ENCODE measurements at regions not wholly inside any gene's neighbourhood (a gene's known extent, or its start where the extent isn't known, plus 50 kb on each side); places are given as distances from the start of the nearest gene placed in this dataset.
"Not testable (repeated sequence)": the region's sequence is repeated elsewhere in the genome, so short reads cannot be mapped to it uniquely, and the experiment has no call there.

DNA sequence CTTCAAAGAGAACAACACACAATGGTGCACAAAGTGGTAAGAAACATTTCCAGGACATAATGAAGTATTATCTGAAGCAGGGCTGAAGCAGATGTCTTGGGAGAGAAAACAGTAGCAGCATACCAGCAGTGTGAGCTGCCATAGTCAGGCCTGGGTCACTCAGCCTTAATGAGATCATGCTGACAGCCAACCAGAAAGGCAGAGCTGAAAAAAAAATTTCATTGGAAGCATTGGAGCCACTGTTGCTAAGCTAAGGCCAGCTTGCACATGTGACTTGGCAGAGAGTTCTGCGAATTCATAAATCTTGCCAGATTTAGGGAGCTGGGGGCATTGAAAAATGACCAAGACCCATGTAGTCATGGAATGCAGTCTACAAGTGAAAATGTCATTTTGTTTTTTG is 444.0 kb upstream of the PITX2 start:
- TF ChIP-seq NFRKB (IDR thresholded peaks at IDR 0.05) (no peak), ZNF384 (IDR thresholded peaks at IDR 0.05) (no peak), ELF4 (IDR thresholded peaks at IDR 0.05) (no peak)
- CTCF ChIA-PET: no interaction called here
- no peak for DNase-seq (ENCODE audit: extremely low spot score)
- POLR2A ChIA-PET: no interaction called here

DNA sequence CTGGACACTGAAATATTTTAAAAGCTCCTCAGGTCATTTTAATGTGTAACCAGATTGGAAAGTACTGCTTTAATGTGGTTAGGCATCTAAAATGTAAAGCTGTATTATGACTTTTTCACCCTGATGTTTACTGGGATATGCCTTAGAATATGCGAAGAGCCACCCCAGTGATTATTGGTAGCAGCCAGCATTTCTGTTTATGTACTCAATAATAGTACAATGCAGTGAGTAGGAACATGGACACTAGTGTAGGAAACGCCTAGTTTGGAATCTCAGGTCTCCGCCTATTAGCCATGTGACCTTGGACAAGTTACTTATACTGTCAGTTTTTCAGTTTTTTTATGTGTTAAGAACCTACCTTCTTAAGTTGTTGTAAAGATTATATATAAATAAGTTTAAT is 446.0 kb upstream of the PITX2 start:
- POLR2A ChIA-PET: no interaction called here
- TF ChIP-seq LEF1 (IDR thresholded peaks at IDR 0.05; ENCODE audit: borderline replicate concordance) (no peak), SUZ12 (IDR thresholded peaks at IDR 0.05) (no peak), ARNT (IDR thresholded peaks at IDR 0.05) (no peak), HDGF (IDR thresholded peaks at IDR 0.05; ENCODE audit: borderline replicate concordance) (no peak), CTBP1 (IDR thresholded peaks at IDR 0.05; ENCODE audit: borderline replicate concordance) (no peak), TARDBP (IDR thresholded peaks at IDR 0.05) (no peak), L3MBTL2 (conservative IDR thresholded peaks at IDR 0.05) (no peak), FOXK2 (IDR thresholded peaks at IDR 0.05) (no peak), SP1 (IDR thresholded peaks at IDR 0.05) (no peak), ZNF384 (IDR thresholded peaks at IDR 0.05) (no peak), FOXM1 (IDR thresholded peaks at IDR 0.05; ENCODE audit: borderline replicate concordance) (no peak), NFRKB (IDR thresholded peaks at IDR 0.05) (no peak), ELF4 (IDR thresholded peaks at IDR 0.05) (no peak), BHLHE40 (IDR thresholded peaks at IDR 0.05; ENCODE audit: borderline replicate concordance) (no peak), FOXA1 (IDR thresholded peaks at IDR 0.05) (no peak)
- TF ChIP-seq, protein P1, sequence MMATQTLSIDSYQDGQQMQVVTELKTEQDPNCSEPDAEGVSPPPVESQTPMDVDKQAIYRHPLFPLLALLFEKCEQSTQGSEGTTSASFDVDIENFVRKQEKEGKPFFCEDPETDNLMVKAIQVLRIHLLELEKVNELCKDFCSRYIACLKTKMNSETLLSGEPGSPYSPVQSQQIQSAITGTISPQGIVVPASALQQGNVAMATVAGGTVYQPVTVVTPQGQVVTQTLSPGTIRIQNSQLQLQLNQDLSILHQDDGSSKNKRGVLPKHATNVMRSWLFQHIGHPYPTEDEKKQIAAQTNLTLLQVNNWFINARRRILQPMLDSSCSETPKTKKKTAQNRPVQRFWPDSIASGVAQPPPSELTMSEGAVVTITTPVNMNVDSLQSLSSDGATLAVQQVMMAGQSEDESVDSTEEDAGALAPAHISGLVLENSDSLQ (IDR thresholded peaks at IDR 0.05): no peak
- no peak for DNase-seq (ENCODE audit: extremely low spot score)
- CTCF ChIA-PET: no interaction called here

DNA sequence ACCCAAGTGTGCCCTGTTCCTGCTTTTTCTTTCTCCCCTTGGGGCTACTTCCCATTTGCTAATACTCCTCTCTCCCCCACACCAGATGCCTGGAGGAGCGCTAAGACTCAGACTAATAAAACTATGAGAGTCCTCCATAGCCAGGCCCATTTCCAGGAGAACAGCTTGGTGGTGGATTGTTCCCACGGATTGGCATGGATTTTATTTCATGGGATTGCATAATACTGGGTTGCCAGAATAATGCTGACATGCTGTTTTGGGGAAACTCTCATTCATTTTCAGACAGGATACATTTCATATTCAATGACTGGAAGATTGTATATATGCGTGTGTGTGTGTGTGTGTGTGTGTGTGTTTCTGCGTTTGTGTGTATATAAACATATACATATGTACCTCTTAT is 447.5 kb upstream of the PITX2 start:
- TF ChIP-seq FOXA1 (IDR thresholded peaks at IDR 0.05) (no peak), ZNF384 (IDR thresholded peaks at IDR 0.05) (no peak), ARNT (IDR thresholded peaks at IDR 0.05) (no peak), LEF1 (IDR thresholded peaks at IDR 0.05; ENCODE audit: borderline replicate concordance) (no peak), FOXK2 (IDR thresholded peaks at IDR 0.05) (no peak), SP1 (IDR thresholded peaks at IDR 0.05) (no peak), FOXM1 (IDR thresholded peaks at IDR 0.05; ENCODE audit: borderline replicate concordance) (no peak), SUZ12 (IDR thresholded peaks at IDR 0.05) (no peak), TARDBP (IDR thresholded peaks at IDR 0.05) (no peak), BHLHE40 (IDR thresholded peaks at IDR 0.05; ENCODE audit: borderline replicate concordance) (no peak), L3MBTL2 (conservative IDR thresholded peaks at IDR 0.05) (no peak), HDGF (IDR thresholded peaks at IDR 0.05; ENCODE audit: borderline replicate concordance) (no peak), NFRKB (IDR thresholded peaks at IDR 0.05) (no peak), CTBP1 (IDR thresholded peaks at IDR 0.05; ENCODE audit: borderline replicate concordance) (no peak), ELF4 (IDR thresholded peaks at IDR 0.05) (no peak)
- TF ChIP-seq, protein P1 (IDR thresholded peaks at IDR 0.05): no peak
- DNase-seq (ENCODE audit: extremely low spot score): no peak
- CTCF ChIA-PET: no interaction called here
- POLR2A ChIA-PET: no interaction called here

DNA sequence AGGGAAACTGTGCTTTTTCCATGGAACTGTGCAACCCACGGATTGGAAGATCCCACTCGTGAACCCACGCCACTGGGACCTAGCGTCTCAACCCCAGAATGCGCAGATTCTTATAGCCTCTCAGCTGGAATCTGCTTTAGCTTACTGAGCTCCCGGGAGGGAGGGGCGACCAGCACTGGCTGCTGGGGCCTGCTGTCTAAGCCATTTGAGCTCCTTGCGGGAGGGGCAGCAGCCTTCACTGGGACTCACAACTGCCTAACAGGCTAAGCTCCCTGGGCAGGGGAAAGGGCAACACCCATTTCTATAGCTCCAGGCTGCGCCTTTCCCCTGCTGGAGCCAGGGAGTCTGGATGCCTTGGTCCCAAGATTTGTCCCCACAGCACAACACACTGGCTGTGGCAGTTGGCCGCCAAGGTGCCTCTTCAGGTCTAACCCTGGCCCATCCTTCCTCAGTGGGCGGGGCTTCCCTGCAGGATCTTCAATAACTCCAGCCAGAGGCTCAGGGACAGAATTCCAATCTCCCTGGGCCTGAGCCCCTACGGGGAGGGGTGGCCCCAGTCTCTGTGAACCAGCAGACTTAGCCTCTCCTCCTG is 451.7 kb upstream of the PITX2 start:
- DNase-seq (ENCODE audit: extremely low spot score): no peak
- TF ChIP-seq ARNT (IDR thresholded peaks at IDR 0.05) (no peak), SUZ12 (IDR thresholded peaks at IDR 0.05) (no peak), HDGF (IDR thresholded peaks at IDR 0.05; ENCODE audit: borderline replicate concordance) (no peak), NFRKB (IDR thresholded peaks at IDR 0.05) (no peak), BHLHE40 (IDR thresholded peaks at IDR 0.05; ENCODE audit: borderline replicate concordance) (no peak), TARDBP (IDR thresholded peaks at IDR 0.05) (no peak), LEF1 (IDR thresholded peaks at IDR 0.05; ENCODE audit: borderline replicate concordance) (no peak), ZNF384 (IDR thresholded peaks at IDR 0.05) (no peak), CTBP1 (IDR thresholded peaks at IDR 0.05; ENCODE audit: borderline replicate concordance) (no peak), FOXA1 (IDR thresholded peaks at IDR 0.05) (no peak), L3MBTL2 (conservative IDR thresholded peaks at IDR 0.05) (no peak)
- TF ChIP-seq, protein P1 (IDR thresholded peaks at IDR 0.05): no peak
- ChIA-PET POLR2A (no interaction called here), CTCF (no interaction called here)

DNA sequence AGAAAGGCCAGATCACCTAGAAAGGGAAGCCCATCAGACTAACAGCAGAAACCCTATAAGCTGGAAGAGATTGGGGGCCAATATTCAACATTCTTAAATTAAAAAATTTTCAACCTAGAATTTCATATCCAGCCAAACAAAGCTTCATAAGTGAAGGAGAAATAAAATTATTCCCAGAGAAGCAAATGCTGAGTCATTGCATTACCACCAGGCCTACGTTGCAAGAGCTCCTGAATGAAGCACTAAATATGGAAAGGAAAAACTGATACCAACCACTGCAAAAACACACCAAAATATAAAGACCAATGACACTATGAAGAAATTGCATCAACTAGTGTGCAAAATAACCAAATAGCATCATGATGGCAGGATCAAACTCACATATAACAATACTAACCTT is 453.4 kb upstream of the PITX2 start:
- POLR2A ChIA-PET; DNase-seq (ENCODE audit: extremely low spot score); CTCF ChIA-PET: not testable (repeated sequence)

DNA sequence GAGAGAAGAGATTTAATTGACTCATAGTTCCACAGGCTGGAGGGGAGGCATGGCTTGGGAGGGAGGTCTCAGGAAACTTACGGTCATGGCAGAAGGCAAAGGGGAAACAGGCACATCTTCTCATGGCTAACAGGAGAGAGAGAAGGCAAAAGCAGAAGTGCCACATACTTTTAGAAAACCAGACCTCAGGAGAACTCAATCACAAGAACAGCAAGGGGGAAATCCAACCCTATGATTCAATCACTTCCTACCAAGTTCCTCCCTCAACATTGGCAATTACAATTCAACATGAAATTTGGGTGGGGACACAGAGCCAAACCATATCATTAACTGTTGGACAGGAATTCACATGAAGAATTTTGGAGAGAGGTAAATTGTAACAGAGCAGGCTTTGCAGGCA is 485.3 kb upstream of the PITX2 start:
- DNase-seq (ENCODE audit: extremely low spot score): no peak
- POLR2A ChIA-PET: no interaction called here
- TF ChIP-seq L3MBTL2 (conservative IDR thresholded peaks at IDR 0.05) (no peak), FOXA1 (IDR thresholded peaks at IDR 0.05) (no peak)
- CTCF ChIA-PET: no interaction called here

DNA sequence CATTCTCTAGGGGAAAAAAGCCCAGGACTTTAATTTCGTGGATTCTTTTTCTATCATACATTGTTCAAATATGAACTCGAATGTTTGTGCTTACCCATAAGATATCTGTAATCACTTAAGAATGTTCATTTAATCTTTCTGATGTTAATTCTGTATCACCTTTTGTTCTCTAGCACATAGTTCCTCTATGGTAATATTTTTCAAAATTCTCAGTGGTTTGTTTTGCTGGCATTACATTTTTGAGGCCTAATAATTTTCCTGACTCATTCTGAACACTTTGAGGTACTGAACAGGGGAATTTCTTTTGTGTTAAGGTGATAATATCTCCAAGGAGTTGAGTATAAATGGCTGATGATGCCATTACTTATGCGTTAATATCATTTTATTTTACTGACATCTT is 490.7 kb upstream of the PITX2 start:
- TF ChIP-seq, protein P1 (IDR thresholded peaks at IDR 0.05): no peak
- no peak for TF ChIP-seq SUZ12 (IDR thresholded peaks at IDR 0.05)
- TF ChIP-seq CTBP1 (IDR thresholded peaks at IDR 0.05; ENCODE audit: borderline replicate concordance): no peak
- TF ChIP-seq LEF1 (IDR thresholded peaks at IDR 0.05; ENCODE audit: borderline replicate concordance): no peak
- no peak for TF ChIP-seq ZNF384 (IDR thresholded peaks at IDR 0.05)
- TF ChIP-seq FOXA1 (IDR thresholded peaks at IDR 0.05): no peak
- TF ChIP-seq HDGF (IDR thresholded peaks at IDR 0.05; ENCODE audit: borderline replicate concordance): no peak
- TF ChIP-seq ARNT (IDR thresholded peaks at IDR 0.05): no peak
- TF ChIP-seq FOXM1 (IDR thresholded peaks at IDR 0.05; ENCODE audit: borderline replicate concordance): no peak
- no peak for TF ChIP-seq SP1 (IDR thresholded peaks at IDR 0.05)
- no peak for TF ChIP-seq ELF4 (IDR thresholded peaks at IDR 0.05)
- no peak for TF ChIP-seq NFRKB (IDR thresholded peaks at IDR 0.05)
- no peak for TF ChIP-seq FOXK2 (IDR thresholded peaks at IDR 0.05)
- no peak for TF ChIP-seq BHLHE40 (IDR thresholded peaks at IDR 0.05; ENCODE audit: borderline replicate concordance)
- no peak for TF ChIP-seq L3MBTL2 (conservative IDR thresholded peaks at IDR 0.05)
- TF ChIP-seq TARDBP (IDR thresholded peaks at IDR 0.05): no peak
- CTCF ChIA-PET: no interaction called here
- POLR2A ChIA-PET: no interaction called here
- DNase-seq (ENCODE audit: extremely low spot score): no peak

Measured in HEK293T (cell line).